HL-60 (cell line): ENCODE measurements at regions not wholly inside any gene's neighbourhood (a gene's known extent, or its start where the extent isn't known, plus 50 kb on each side); places are given as distances from the start of the nearest gene placed in this dataset.

Source experiments
- DNase-seq, 2 experiments: peaks; one replicate each; pipeline ENCODE4 v3.0.0-alpha.2; 2010 to 2020; ENCODE audit warnings: low read depth in 1 of 2, low spot score in 1 of 2
- H3K27ac ChIP-seq: fragments of 250-450 bp; sonication (Bioruptor Pico); replicated peaks from 2 replicates; pipeline ENCODE4 v1.5.1; 2020; ENCODE audit warnings: mild to moderate bottlenecking, moderate library complexity
- H3K27me3 ChIP-seq: fragments of 250-450 bp; sonication (Bioruptor Pico); 2 replicates; pipeline ENCODE4 v1.5.1; 2021; ENCODE audit warnings: mild to moderate bottlenecking, moderate library complexity; ENCODE audit not compliant: insufficient read depth, poor library complexity, severe bottlenecking
- H3K4me3 ChIP-seq: replicated peaks from 2 replicates; pipeline ENCODE4 v1.5.1; 2011; ENCODE audit warnings: mild to moderate bottlenecking, control low read depth, low read length; ENCODE audit not compliant: insufficient read depth
- CTCF ChIP-seq: IDR thresholded peaks from one replicate; pipeline ENCODE4 v1.5.1; 2011; ENCODE audit warnings: low read length, control low read depth, inconsistent platforms; ENCODE audit not compliant: insufficient read depth
- GABPA ChIP-seq: IDR thresholded peaks from 2 replicates; pipeline ENCODE4 v1.6.1; 2012; ENCODE audit warnings: low read depth
- POLR2AphosphoS5 ChIP-seq: IDR thresholded peaks from 2 replicates; pipeline ENCODE4 v1.6.1; 2012; ENCODE audit warnings: low read depth
- SPI1 ChIP-seq: IDR thresholded peaks from 2 replicates; pipeline ENCODE4 v1.6.1; 2012; ENCODE audit warnings: low read depth, mild to moderate bottlenecking, borderline replicate concordance
- TF ChIP-seq, protein P1 (sequence below): IDR thresholded peaks from 2 replicates; pipeline ENCODE4 v1.6.1; 2012; ENCODE audit warnings: low read depth; ENCODE audit not compliant: insufficient replicate concordance

DNA sequence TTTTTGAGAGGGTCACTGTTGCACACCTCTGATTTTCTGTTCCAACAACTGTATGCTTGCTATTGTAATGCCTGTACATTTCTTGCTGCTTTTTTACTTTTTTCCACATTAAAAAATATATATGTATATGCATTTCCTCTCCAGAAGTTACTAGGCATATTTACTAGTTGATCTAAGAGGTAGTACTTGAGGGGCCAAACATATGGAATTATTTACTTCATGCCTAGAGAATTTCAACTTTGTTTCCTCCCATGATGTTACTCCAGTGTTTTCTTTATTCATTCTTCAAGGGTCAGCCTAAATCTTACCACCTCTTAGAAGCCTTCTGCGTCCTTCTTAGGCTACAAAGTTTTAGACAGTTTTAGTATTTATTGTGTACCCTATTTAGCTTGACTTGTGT is 122.7 kb downstream of the NMUR2 start:
- no peak overlapping the region for H3K27ac ChIP-seq
- no peak overlapping the region for H3K4me3 ChIP-seq
- TF ChIP-seq, protein P1, sequence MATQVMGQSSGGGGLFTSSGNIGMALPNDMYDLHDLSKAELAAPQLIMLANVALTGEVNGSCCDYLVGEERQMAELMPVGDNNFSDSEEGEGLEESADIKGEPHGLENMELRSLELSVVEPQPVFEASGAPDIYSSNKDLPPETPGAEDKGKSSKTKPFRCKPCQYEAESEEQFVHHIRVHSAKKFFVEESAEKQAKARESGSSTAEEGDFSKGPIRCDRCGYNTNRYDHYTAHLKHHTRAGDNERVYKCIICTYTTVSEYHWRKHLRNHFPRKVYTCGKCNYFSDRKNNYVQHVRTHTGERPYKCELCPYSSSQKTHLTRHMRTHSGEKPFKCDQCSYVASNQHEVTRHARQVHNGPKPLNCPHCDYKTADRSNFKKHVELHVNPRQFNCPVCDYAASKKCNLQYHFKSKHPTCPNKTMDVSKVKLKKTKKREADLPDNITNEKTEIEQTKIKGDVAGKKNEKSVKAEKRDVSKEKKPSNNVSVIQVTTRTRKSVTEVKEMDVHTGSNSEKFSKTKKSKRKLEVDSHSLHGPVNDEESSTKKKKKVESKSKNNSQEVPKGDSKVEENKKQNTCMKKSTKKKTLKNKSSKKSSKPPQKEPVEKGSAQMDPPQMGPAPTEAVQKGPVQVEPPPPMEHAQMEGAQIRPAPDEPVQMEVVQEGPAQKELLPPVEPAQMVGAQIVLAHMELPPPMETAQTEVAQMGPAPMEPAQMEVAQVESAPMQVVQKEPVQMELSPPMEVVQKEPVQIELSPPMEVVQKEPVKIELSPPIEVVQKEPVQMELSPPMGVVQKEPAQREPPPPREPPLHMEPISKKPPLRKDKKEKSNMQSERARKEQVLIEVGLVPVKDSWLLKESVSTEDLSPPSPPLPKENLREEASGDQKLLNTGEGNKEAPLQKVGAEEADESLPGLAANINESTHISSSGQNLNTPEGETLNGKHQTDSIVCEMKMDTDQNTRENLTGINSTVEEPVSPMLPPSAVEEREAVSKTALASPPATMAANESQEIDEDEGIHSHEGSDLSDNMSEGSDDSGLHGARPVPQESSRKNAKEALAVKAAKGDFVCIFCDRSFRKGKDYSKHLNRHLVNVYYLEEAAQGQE = no peak
- TF ChIP-seq CTCF = no peak
- no peak for TF ChIP-seq POLR2AphosphoS5
- TF ChIP-seq GABPA = no peak
- no peak for TF ChIP-seq SPI1
- no peak for DNase-seq
- no peaks in the 10 kb centered on the region for H3K27me3 ChIP-seq

DNA sequence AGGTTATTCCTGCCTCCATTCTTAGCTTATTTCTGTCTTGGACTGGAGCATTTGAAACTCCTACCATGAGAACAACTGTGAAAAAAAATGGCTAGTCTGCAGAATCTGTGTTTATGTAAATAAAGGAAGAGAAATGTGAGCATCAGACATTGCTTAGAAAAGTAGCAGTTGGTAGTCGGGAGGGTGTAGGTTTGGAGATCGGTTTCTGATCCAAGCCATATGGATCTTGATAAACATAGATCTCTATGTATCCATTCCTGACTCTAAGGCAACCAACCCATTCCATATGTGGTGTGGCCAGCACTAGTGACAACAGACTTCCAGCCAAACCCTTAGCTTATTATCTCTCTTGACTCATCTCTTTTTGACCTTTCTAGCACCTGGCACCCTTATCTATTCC is 127.1 kb downstream of the NMUR2 start:
- Histone ChIP-seq H3K27me3 (no peaks in the 10 kb centered on the region), H3K27ac (no peak overlapping the region), H3K4me3 (no peak overlapping the region)
- no peak for DNase-seq
- no peak for TF ChIP-seq GABPA
- TF ChIP-seq POLR2AphosphoS5 = no peak

- Histone ChIP-seq H3K27me3 (no peaks in the 10 kb centered on the region), H3K27ac (no peak overlapping the region), H3K4me3 (no peak overlapping the region)
- no peak for TF ChIP-seq SPI1
- no peak for TF ChIP-seq GABPA
- TF ChIP-seq POLR2AphosphoS5 = no peak
- TF ChIP-seq CTCF = no peak
- TF ChIP-seq, protein P1 = no peak
- no peak for DNase-seq
Measured at GRCh38 chr5:152274224-152274623, 130.9 kb downstream of the NMUR2 start.

GRCh38 chr5:152271420-152271819 is 133.7 kb downstream of the NMUR2 start:
- H3K27ac ChIP-seq = no peak overlapping the region
- DNase-seq = peak in 1 of 2 experiments; percentile 4
- H3K4me3 ChIP-seq = no peak overlapping the region
- TF ChIP-seq POLR2AphosphoS5 = no peak
- TF ChIP-seq CTCF = no peak
- TF ChIP-seq SPI1 = no peak
- TF ChIP-seq GABPA = no peak
- TF ChIP-seq, protein P1 = no peak
- H3K27me3 ChIP-seq = no peaks in the 10 kb centered on the region
